Limb (tissue), 2 donors: ENCODE measurements at regions not wholly inside any gene's neighbourhood (a gene's known extent, or its start where the extent isn't known, plus 50 kb on each side); places are given as distances from the start of the nearest gene placed in this dataset.
"Not testable (repeated sequence)": the region's sequence is repeated elsewhere in the genome, so short reads cannot be mapped to it uniquely, and the experiment has no call there.

ENCODE experiments used
- DNase-seq, 2 donors: peaks; one replicate each; pipeline ENCODE4 v3.0.0-alpha.2; 2016; ENCODE audit errors: extremely low spot score in 2 of 2

DNA sequence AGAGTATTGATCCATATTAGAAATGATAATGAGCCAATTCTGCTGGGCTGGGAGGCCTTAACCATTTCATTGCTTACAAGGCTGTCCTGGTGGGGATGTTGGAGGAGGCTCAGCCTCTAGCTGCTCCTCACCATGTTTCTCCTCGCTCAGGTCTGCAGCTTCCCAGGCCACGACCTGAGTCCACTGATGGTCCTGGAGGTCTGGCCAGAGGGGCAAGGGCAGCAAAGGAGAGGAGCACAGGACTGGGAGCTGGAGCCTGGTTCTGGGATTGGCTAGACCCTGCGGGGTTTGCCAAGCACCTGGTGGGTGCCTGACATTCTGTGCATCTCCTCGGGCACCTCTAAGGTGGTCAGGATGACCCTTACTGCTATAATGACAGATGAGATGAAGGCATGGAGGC, 92.6 kb downstream of the KIF26A start:
- no peak for DNase-seq

DNA sequence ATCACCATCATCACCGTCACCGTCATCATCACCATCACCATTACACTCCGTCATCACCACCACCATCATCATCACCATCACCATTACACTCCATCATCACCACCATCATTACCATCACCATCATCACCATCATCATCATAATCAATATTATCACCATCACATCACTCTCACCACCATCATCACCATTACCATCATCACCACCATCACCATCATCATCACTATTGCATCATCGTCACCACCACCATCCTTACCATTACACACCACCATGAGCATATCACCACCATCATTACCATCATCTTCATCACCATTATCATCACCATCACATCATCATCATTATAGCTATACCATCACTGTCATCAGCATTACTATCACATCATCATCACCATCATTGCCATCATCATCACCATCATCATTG, 93.7 kb downstream of the KIF26A start:
- DNase-seq = no peak

- not testable (repeated sequence) for DNase-seq
These were observed 95.8 kb downstream of the KIF26A start for GRCh38 chr14:104234007-104234786.

DNA sequence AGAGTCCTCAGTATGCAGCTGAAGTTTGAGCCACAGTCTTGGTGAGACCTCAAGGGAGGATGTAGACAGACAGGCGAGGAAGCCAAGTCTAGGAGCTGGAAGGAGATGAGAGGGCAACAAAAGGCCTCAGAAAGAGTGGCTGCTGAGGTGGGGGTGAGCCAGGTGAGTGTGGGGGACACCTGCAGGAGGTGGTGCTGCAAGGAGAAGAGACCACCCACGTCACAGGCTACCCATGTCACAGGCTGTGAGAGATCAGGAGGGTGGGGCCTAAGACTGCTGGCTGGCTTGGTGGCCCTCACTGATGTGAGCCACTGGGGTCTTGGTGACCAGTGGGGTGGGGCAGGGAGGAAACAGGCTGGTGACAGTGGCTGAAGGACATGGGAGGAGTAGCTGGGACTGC, 97.3 kb downstream of the KIF26A start:
- no peak for DNase-seq

- no peak for DNase-seq
These were observed 99.5 kb downstream of the KIF26A start for GRCh38 chr14:104237651-104238423.

DNA sequence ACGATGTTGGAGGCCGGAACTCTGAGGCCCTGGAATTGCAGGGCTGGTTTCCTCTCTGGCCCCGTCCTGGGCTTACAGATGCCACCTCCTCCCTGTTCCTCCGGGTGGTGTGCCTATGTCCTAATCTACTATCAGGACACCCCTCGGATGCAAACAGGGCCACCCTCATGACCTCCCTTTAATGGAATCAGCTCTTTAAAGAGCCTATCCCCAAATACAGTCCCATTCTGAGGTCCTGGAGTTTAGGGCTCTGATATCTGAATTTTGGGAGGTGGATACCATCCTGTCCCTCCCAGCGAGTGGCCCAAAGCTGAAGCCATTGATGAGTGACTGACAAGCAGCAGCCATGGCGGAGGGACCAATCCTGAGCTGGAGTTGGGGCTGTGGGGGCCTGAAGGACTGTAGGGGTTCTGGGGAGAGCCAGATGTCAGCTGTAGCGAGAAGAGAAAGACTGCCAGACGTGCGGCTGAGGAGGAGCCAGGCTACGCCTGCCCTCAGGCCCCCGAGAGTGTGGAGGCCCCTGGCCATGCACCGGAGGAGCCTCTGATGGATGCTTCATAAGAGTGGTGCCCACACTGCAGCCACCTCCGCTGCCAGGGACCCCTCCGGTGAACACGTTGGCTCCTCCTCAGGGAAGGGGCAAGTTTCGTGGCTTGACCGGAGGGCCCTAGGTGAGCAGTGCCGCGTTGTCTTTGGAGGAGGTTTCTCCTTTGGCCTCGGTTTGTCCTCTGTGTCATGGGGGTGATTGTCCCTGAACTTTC, 100.2 kb downstream of the KIF26A start:
- DNase-seq = no peak

GRCh38 chr14:104239185-104239775, 100.9 kb downstream of the KIF26A start:
- no peak for DNase-seq

DNA sequence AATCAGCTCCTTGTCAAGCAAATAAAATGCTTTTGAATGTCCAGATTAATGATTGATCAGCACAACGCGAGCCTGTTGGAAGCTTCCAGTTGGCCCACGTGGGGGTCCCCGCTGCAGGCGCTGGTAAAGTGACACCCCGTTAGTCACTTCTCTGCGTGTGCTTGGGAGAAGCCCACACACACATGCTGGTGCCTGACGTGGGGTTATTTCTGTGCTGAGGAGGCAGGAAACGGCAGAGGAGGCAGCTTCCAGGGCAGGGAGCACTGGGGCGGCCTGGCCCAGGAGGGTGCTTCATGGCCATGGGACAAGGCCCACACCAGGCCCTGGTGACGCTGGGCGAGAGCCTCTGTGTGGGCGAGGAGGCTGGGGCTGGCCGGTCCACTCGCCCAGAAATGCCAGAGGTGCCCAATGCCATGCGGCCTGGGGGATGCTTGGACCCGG, 101.5 kb downstream of the KIF26A start:
- no peak for DNase-seq

DNA sequence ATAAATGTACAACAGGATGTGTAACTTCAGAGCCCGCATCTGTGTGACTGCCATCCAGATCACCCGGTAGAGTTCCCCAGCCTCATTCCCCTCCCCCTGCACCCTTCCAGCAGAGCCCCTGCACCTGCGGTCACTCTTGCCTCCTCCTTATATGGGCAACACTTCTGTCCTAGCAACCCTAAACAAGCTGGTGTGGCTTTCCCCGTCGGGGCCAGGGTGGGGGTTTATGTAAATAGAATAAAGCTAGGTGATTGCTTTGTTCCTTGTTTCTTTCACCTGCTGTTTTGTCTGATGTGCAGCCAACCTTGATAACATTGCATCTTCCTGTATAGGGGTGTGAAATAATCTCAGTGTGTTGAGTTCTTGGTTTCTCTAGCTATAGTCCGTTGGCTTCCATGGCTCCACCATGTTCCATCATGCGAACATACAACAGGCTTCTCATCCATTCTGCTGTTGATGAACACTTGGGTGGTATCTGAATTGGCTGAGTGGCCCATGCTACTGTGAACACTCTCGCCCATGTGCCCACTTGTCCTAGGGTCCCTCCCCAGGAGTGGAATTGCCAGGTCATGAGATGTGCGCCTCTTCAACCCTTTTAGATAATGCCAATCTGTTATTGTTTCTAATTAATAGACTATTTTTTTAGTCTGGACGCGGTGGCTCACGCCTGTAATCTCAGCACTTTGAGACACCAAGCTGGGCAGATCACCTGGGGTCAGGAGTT, 102.2 kb downstream of the KIF26A start:
- DNase-seq = no peak

DNA sequence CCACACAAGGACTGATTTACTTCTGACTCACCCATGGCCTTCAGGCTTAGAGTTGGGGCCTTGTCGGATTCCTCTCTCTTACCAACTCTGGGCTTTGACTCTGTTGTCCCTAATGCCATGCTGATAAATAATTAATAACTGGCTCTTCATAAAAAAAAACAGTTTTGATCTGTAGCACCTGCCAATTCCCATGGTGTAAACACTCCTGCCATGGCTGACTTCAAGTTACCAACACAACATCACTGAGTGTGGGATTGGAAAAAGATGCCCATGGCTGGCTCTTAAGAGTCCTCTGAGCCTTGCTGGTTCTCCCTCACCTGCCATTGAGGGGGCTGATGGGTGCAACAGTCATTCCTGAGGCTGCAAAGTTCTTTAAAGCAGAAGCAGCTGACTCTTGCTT, 104.8 kb downstream of the KIF26A start:
- DNase-seq = no peak

DNA sequence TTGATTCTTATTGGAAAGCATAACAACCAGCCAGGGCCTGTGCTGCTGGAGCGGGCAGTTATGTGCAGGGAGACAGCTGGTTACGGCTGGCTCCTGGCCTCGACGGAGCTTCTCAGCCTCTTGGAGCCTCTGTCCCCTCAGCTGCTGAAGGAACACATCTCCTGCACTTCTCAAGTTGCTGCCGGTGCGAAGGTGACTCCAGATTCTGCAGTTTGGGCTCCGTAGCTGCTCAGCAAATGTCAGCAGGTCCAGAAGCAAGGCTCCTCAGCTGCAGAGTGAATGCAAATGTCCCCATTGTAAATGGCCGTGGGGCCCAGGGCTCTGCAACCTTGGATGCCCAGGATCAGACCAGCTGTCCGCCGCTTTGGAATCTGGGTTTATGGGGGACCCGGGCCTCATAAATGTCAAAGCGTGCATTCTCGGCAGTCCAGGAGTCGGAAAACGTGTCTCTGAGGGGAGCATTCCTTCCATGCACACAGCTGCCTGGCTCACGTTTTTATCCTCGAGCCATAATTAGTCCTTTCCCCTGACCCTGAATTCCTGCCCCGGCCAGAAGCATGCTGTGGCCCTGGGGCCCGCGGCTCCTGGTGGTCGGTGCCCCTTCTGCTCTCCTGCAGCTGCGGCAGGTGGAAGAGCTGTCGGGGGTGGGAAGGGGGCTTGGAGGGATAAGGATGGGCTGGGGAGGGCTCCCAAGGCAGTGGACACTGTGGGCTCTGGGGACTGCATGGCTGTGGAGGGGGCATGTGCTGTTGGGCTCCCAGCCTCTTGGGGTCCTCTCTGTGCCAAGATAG, 106.0 kb downstream of the KIF26A start:
- DNase-seq = peak; percentile 59 to 70

GRCh38 chr14:104245075-104245474, 106.7 kb downstream of the KIF26A start:
- DNase-seq = no peak

DNA sequence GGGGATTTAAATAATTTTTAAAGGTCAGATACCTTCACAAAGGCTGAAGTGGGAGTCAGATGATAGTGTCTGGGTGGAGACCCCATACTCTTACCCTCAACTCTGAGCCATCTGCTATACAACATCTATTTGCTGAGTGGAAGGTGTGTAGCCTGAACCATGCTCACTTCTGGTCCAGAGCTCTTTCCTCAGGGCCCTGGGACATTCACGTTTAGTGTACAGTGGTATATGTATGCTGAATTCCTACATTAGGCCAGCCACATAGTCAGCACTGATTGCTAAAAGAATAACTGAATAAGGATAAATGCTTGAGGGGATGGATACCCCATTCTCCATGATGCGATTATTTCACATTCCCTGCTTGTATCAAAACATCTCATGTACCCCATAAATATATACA, 107.3 kb downstream of the KIF26A start:
- DNase-seq = peak in 1 of 2 donors; percentile 12

GRCh38 chr14:104246401-104247335, 108.3 kb downstream of the KIF26A start:
- peak in 1 of 2 donors; percentile 18 for DNase-seq

DNA sequence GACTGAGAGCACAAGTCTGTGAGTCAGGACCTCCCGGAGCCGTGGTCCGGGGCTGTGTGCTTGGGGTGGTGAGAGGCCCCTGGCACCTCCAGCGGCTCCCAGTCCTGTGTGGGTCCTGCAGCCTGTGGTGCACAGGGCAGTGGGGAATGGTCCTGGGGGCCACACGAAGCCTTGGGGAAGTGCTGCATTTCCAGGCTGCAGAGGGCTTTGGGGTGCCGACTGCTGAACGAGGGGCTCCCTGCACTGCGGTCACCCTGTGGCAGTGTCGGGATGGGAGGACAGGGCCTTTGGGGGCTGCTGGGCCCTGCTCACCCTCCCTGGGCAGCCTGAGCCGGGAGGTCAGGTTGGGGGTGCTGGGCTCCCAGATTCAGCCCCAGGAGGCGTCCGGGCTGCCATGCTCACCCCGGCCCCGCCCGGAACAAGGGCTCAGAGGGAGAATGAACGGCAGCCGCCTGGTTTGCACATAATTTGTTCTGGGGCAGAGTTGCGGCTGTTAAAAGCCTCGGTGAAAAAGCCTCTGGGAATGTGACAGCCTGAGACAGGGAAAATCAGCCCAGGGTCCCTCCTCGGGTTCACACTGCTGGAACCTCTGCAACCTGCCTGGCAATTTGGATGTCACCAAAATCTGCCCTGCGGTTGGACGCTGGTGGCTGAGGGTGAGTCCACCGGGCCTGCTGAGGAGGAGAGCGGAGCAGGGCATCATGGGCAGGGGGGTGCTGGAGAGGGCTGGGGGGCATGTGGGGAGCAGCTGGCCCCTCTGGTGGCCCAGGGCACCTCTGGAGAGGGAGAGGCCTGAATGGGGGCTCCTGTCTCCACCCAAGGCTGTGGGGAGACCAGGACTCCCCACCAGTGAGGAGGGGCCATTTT, 109.2 kb downstream of the KIF26A start:
- peak in 1 of 2 donors; percentile 26 for DNase-seq

DNA sequence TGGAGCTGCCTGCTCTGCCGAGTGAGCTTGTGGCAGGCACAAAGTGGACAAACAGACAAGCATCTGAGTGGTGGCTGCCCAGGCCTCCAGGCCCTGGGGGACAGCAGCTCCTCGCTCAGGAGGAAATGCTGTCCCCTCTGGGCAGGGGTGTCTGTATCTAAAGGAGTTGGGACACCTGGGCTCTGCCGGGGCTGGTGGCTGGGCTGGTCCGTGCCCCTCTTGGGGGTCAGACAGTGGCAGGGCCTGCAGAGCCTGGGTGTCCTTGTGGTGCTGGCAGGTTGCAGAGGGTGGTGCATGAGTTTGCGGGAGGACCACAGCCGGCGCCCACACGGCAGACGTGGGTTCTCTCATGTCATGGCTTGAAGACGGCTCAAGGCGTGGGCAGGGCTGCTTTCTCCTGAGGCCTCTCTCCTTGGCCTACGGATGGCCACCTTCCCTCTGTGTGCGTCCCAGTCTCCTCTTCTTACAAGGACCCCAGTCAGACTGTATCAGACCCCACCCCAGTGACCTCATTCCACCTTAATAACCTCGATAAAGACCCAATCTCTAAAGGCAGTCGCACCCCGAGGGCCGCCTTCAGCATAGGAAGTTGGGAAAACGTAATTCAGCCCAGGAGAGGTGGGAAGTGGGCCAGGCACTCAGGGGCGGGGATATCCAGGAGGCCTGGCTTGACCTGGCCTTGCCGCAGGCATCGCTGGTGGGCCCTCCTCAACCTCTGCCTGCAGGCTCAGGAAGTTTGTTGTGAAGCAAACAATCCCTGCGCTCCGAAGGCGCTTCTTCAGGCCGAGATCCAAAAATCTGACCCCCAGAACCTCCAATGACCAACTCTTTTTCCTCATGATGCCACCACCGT, 110.0 kb downstream of the KIF26A start:
- DNase-seq = no peak

GRCh38 chr14:104249089-104249488, 110.7 kb downstream of the KIF26A start:
- no peak for DNase-seq
